ENCODE measurements at regions not wholly inside any gene's neighbourhood (a gene's known extent, or its start where the extent isn't known, plus 50 kb on each side); places are given as distances from the start of the nearest gene placed in this dataset.

GRCh38 chr2:171235262-171235881 is 74.7 kb upstream of the TLK1 start:
- intact Hi-C loops (cut with DNase I), result no loop called here
- Histone ChIP-seq H3K36me3 (replicated peaks in 1 of 2; ENCODE audit: insufficient read depth in 1 of 2, low read depth in 2 of 2) (no peaks in the 10 kb centered on the region), H3K27me3 (no peaks in the 10 kb centered on the region), H3K27ac (no peak overlapping the region), H3K4me3 (no peak overlapping the region), H3K9me3 (no peaks in the 10 kb centered on the region), H3K4me1 (no peaks in the 10 kb centered on the region)
- ATAC-seq (no peak), DNase-seq (no peak)
- 82 to 86% methylated on average over 8 of the region's 8 CpGs for WGBS, 2 donors
- no peak for TF ChIP-seq POLR2A (IDR thresholded peaks at IDR 0.05)
- TF ChIP-seq CTCF (IDR thresholded peaks at IDR 0.05), result no peak

DNA sequence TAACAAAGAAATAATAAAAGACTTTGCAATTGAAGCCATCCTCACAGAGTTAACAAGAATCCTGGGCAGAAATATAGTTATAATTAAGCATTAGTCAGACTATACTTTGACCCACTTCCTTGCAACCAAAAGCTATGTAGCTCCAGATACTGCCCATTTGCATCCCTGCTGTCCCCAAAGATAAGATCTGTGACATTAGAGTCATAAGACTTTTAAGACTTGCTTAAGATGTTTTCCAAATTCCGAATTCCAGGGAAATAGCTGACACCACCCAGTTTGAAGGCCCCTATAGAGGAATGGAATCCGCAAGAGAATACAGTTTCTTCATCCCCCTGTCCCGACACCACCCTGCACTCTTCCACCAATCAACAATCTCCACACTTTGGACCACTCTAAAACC is 69.5 kb upstream of the TLK1 start:
- 83 to 86% methylated on average over 3 of the region's 3 CpGs for WGBS, 2 donors
- intact Hi-C loops (cut with DNase I), result no loop called here
- Histone ChIP-seq H3K4me3 (no peak overlapping the region), H3K9me3 (no peaks in the 10 kb centered on the region), H3K27ac (no peak overlapping the region), H3K27me3 (no peaks in the 10 kb centered on the region), H3K4me1 (no peaks in the 10 kb centered on the region), H3K36me3 (replicated peaks in 1 of 2; ENCODE audit: insufficient read depth in 1 of 2, low read depth in 2 of 2) (no peaks in the 10 kb centered on the region)
- ATAC-seq, result no peak
- DNase-seq, result no peak
- TF ChIP-seq POLR2A (IDR thresholded peaks at IDR 0.05) (no peak), CTCF (IDR thresholded peaks at IDR 0.05) (no peak)

- 88 to 98% methylated on average over 2 of the region's 2 CpGs for WGBS, 2 donors
- TF ChIP-seq CTCF (IDR thresholded peaks at IDR 0.05) (no peak), POLR2A (IDR thresholded peaks at IDR 0.05) (no peak)
- Histone ChIP-seq H3K27me3 (no peaks in the 10 kb centered on the region), H3K4me3 (no peak overlapping the region), H3K36me3 (replicated peaks in 1 of 2; ENCODE audit: insufficient read depth in 1 of 2, low read depth in 2 of 2) (no peaks in the 10 kb centered on the region), H3K27ac (no peak overlapping the region), H3K4me1 (no peaks in the 10 kb centered on the region), H3K9me3 (no peaks in the 10 kb centered on the region)
- intact Hi-C loops (cut with DNase I), result no loop called here
- DNase-seq (no peak), ATAC-seq (no peak)
These were observed 68.1 kb upstream of the TLK1 start for GRCh38 chr2:171228826-171229225.

- H3K9me3 ChIP-seq, result no peaks in the 10 kb centered on the region
- no peaks in the 10 kb centered on the region for H3K36me3 ChIP-seq (replicated peaks in 1 of 2; ENCODE audit: insufficient read depth in 1 of 2, low read depth in 2 of 2)
- no peak overlapping the region for H3K4me3 ChIP-seq
- H3K4me1 ChIP-seq, result no peaks in the 10 kb centered on the region
- intact Hi-C loops (cut with DNase I), result no loop called here
- H3K27ac ChIP-seq, result no peak overlapping the region
- TF ChIP-seq CTCF (IDR thresholded peaks at IDR 0.05), result no peak
- no peak for TF ChIP-seq POLR2A (IDR thresholded peaks at IDR 0.05)
- DNase-seq (no peak), ATAC-seq (no peak)
- no peaks in the 10 kb centered on the region for H3K27me3 ChIP-seq
- 68 to 81% methylated on average over 2 of the region's 2 CpGs for WGBS, 2 donors
These were observed 66.5 kb upstream of the TLK1 start for GRCh38 chr2:171227066-171227782.

GRCh38 chr2:171226461-171226860 is 65.8 kb upstream of the TLK1 start:
- DNase-seq, result no peak
- no peak for ATAC-seq
- TF ChIP-seq POLR2A (IDR thresholded peaks at IDR 0.05) (no peak), CTCF (IDR thresholded peaks at IDR 0.05) (no peak)
- Histone ChIP-seq H3K4me1 (no peaks in the 10 kb centered on the region), H3K36me3 (replicated peaks in 1 of 2; ENCODE audit: insufficient read depth in 1 of 2, low read depth in 2 of 2) (no peaks in the 10 kb centered on the region), H3K4me3 (no peak overlapping the region), H3K27me3 (no peaks in the 10 kb centered on the region), H3K27ac (no peak overlapping the region), H3K9me3 (no peaks in the 10 kb centered on the region)
- intact Hi-C loops (cut with DNase I), result no loop called here

Measured in body of pancreas (tissue), 4 donors.